Neural progenitor cell (in vitro differentiated cells): ENCODE measurements at regions not wholly inside any gene's neighbourhood (a gene's known extent, or its start where the extent isn't known, plus 50 kb on each side); places are given as distances from the start of the nearest gene placed in this dataset.

Experiments
- DNase-seq: peaks from one replicate; pipeline ENCODE4 v3.0.0-alpha.2; 2016; ENCODE audit warnings: low spot score
- H2AFZ ChIP-seq: fragments of 200-600 bp; sonication (generic); replicated peaks from 2 replicates; pipeline ENCODE4 v1.6.1; 2016; ENCODE audit warnings: antibody characterized with exemption
- H3F3A ChIP-seq: fragments of 200-600 bp; sonication (generic); 2 replicates; pipeline ENCODE4 v1.6.1; 2016; ENCODE audit warnings: antibody characterized with exemption, low read depth
- H3K27ac ChIP-seq: fragments of 200-600 bp; sonication (generic); 2 replicates; pipeline ENCODE4 v1.5.1; 2016; ENCODE audit warnings: mild to moderate bottlenecking
- H3K27me3 ChIP-seq: fragments of 200-600 bp; sonication (generic); 2 replicates; pipeline ENCODE4 v1.6.1; 2016; ENCODE audit warnings: mild to moderate bottlenecking, moderate library complexity
- H3K36me3 ChIP-seq: fragments of 200-600 bp; sonication (generic); 2 replicates; pipeline ENCODE4 v1.5.1; 2016
- H3K4me1 ChIP-seq: fragments of 200-600 bp; sonication (generic); 2 replicates; pipeline ENCODE4 v1.6.1; 2016; ENCODE audit warnings: mixed run types
- H3K4me2 ChIP-seq: fragments of 200-600 bp; sonication (generic); 2 replicates; pipeline ENCODE4 v1.6.1; 2016
- H3K4me3 ChIP-seq: fragments of 200-600 bp; sonication (generic); 2 replicates; pipeline ENCODE4 v1.5.1; 2016
- H3K79me2 ChIP-seq: fragments of 200-600 bp; sonication (generic); 2 replicates; pipeline ENCODE4 v1.6.1; 2016; ENCODE audit warnings: low read depth
- H3K9ac ChIP-seq: fragments of 200-600 bp; sonication (generic); 2 replicates; pipeline ENCODE4 v1.6.1; 2016
- H3K9me3 ChIP-seq: fragments of 200-600 bp; sonication (generic); 2 replicates; pipeline ENCODE4 v1.5.1; 2016; ENCODE audit warnings: low read depth
- H4K20me1 ChIP-seq: fragments of 200-600 bp; sonication (generic); 2 replicates; pipeline ENCODE4 v1.6.1; 2016; ENCODE audit warnings: low read depth
- H3K27ac Mint-ChIP-seq: 3 replicates; pipeline ENCODE4 v1.8.0; 2021; ENCODE audit warnings: mixed read lengths
- H3K27me3 Mint-ChIP-seq: 2 replicates; pipeline ENCODE4 v1.8.0; 2022; ENCODE audit warnings: low read depth, mild to moderate bottlenecking, inconsistent platforms, moderate library complexity, mixed read lengths; ENCODE audit not compliant: insufficient read depth
- H3K36me3 Mint-ChIP-seq: 3 replicates; pipeline ENCODE4 v1.8.0; 2021; ENCODE audit warnings: mixed read lengths
- H3K4me1 Mint-ChIP-seq: 3 replicates; pipeline ENCODE4 v1.8.0; 2021; ENCODE audit warnings: mixed read lengths
- H3K4me3 Mint-ChIP-seq: 3 replicates; pipeline ENCODE4 v1.8.0; 2021; ENCODE audit warnings: mild to moderate bottlenecking, moderate library complexity, mixed read lengths
- H3K9me3 Mint-ChIP-seq: 3 replicates; pipeline ENCODE4 v1.8.0; 2020; ENCODE audit warnings: mixed read lengths
- EZH2 ChIP-seq: fragments of 200-600 bp; sonication (generic); IDR thresholded peaks from 2 replicates; pipeline ENCODE4 v1.6.1; 2017; ENCODE audit warnings: antibody characterized with exemption, mild to moderate bottlenecking, moderate library complexity
- EZH2phosphoT487 ChIP-seq: fragments of 200-600 bp; sonication (generic); IDR thresholded peaks from 2 replicates; pipeline ENCODE4 v1.6.1; 2017; ENCODE audit warnings: antibody characterized with exemption
- TF ChIP-seq, protein P1 (sequence below): fragments of 200-600 bp; sonication (generic); IDR thresholded peaks from 2 replicates; pipeline ENCODE4 v1.5.1; 2017; ENCODE audit warnings: antibody characterized with exemption, mild to moderate bottlenecking

DNA sequence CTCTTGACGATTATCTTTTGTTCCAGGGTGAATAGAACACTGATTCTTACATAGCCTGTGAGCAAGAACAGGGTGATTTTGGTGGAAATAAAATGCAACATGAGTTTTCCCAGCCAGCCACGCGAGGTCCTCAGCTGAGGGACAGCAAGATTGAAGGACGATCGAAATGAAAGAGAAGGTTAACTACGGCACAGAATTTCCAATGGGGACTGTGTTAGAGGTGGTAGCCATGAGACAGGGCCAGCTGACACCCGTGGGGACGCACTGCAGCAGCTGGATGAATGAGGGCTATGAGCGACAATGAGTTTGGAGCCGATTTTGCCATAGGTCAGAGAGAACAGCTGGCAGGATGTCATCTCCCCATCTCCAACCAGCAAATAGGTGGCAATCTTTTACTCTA, 243.4 kb upstream of the PELI2 start:
- no peaks in the 10 kb centered on the region for H3K36me3 Mint-ChIP-seq
- Histone ChIP-seq H3K27ac (no peak overlapping the region), H3K9ac (no peak overlapping the region), H3K79me2 (no peaks in the 10 kb centered on the region), H3F3A (no peaks in the 10 kb centered on the region), H3K4me1 (no peaks in the 10 kb centered on the region), H3K27me3 (no peaks in the 10 kb centered on the region), H3K36me3 (no peaks in the 10 kb centered on the region), H2AFZ (no peak overlapping the region), H3K4me2 (no peak overlapping the region), H3K4me3 (no peak overlapping the region), H3K9me3 (no peaks in the 10 kb centered on the region), H4K20me1 (no peaks in the 10 kb centered on the region)
- no peaks in the 10 kb centered on the region for H3K9me3 Mint-ChIP-seq
- H3K4me1 Mint-ChIP-seq: no peaks in the 10 kb centered on the region
- no peak overlapping the region for H3K27ac Mint-ChIP-seq
- H3K27me3 Mint-ChIP-seq: peaks cover 2% of the 10 kb centered on the region
- TF ChIP-seq EZH2phosphoT487: no peak
- TF ChIP-seq, protein P1, sequence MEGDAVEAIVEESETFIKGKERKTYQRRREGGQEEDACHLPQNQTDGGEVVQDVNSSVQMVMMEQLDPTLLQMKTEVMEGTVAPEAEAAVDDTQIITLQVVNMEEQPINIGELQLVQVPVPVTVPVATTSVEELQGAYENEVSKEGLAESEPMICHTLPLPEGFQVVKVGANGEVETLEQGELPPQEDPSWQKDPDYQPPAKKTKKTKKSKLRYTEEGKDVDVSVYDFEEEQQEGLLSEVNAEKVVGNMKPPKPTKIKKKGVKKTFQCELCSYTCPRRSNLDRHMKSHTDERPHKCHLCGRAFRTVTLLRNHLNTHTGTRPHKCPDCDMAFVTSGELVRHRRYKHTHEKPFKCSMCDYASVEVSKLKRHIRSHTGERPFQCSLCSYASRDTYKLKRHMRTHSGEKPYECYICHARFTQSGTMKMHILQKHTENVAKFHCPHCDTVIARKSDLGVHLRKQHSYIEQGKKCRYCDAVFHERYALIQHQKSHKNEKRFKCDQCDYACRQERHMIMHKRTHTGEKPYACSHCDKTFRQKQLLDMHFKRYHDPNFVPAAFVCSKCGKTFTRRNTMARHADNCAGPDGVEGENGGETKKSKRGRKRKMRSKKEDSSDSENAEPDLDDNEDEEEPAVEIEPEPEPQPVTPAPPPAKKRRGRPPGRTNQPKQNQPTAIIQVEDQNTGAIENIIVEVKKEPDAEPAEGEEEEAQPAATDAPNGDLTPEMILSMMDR: no peak
- TF ChIP-seq EZH2: no peak
- H3K4me3 Mint-ChIP-seq: no peak overlapping the region
- DNase-seq: no peak

DNA sequence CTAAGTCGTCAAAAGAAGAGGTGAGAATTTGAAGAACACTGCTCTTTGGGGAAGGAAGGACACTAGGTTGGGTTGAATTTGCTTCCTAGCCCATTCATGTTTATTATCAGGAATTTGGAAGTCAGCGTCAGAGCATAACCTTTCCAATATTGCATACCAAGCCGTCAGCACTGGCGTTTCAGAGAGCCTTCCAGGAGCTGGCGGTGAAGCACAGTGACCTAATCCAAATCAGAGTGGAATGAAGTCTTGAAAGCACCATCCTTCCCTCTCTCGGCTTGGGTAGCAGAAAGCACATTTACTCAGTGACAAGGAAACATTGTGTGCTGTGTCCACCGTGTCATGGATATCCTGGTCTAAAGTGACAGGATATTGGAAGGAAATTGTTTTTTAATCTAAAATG, 240.3 kb upstream of the PELI2 start:
- Histone ChIP-seq H3K79me2 (no peaks in the 10 kb centered on the region), H3K4me3 (no peak overlapping the region), H3K27ac (no peak overlapping the region), H3K4me1 (no peaks in the 10 kb centered on the region), H3K4me2 (no peak overlapping the region), H3K36me3 (no peaks in the 10 kb centered on the region), H2AFZ (peak overlapping the region; percentile 12), H4K20me1 (no peaks in the 10 kb centered on the region), H3F3A (no peaks in the 10 kb centered on the region), H3K9me3 (no peaks in the 10 kb centered on the region), H3K27me3 (no peaks in the 10 kb centered on the region), H3K9ac (no peak overlapping the region)
- Mint-ChIP-seq H3K27me3 (peaks cover 11% of the 10 kb centered on the region), H3K9me3 (no peaks in the 10 kb centered on the region), H3K4me1 (no peaks in the 10 kb centered on the region), H3K36me3 (no peaks in the 10 kb centered on the region), H3K27ac (no peak overlapping the region), H3K4me3 (no peak overlapping the region)
- TF ChIP-seq EZH2 (no peak), EZH2phosphoT487 (no peak)
- TF ChIP-seq, protein P1: no peak
- DNase-seq: no peak

DNA sequence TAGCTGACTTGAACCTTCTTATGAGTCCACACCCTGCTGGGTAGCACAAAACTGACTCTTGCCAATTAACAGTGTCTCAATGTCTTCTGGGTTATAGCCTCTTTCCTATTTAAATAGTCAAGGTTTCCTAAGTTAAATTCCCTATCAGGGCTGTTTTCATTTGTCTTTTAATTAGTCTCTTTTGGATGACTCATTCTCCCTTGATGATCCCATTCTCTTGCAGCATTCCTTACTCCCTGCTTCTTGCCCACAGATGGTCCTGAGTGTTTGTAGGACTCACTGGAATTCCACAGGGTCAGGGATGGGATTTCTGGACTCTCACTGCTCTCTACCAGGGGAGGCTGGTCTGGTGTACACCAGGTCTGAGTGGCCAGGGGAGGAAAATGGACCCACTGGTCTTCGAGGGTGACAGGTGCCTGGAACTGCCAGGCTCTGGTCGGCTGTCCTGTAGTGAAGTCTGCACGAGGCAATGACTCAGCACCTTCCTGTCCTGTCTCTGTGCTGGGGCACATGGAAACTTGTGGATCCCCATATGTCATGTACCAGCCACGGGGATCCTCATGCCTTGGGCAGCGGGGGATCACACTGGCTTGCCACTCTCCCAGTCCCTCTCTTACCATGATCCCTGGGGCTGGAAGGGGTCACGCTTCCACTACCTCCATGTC, 236.5 kb upstream of the PELI2 start:
- no peak overlapping the region for H3K4me3 ChIP-seq
- H3K9me3 ChIP-seq: no peaks in the 10 kb centered on the region
- no peaks in the 10 kb centered on the region for H3K4me1 ChIP-seq
- no peak overlapping the region for H2AFZ ChIP-seq
- H3K36me3 ChIP-seq: no peaks in the 10 kb centered on the region
- H3K4me3 Mint-ChIP-seq: no peak overlapping the region
- TF ChIP-seq EZH2 (no peak), EZH2phosphoT487 (no peak)
- TF ChIP-seq, protein P1: no peak
- peak overlapping the region; percentile 52 for H3K27ac Mint-ChIP-seq
- no peak overlapping the region for H3K27ac ChIP-seq
- DNase-seq: no peak
- no peaks in the 10 kb centered on the region for H3K36me3 Mint-ChIP-seq
- no peaks in the 10 kb centered on the region for H3K27me3 ChIP-seq
- peaks cover 11% of the 10 kb centered on the region for H3K27me3 Mint-ChIP-seq
- H3K9me3 Mint-ChIP-seq: no peaks in the 10 kb centered on the region
- no peaks in the 10 kb centered on the region for H3F3A ChIP-seq
- H3K9ac ChIP-seq: no peak overlapping the region
- no peak overlapping the region for H3K4me2 ChIP-seq
- no peaks in the 10 kb centered on the region for H3K4me1 Mint-ChIP-seq
- no peaks in the 10 kb centered on the region for H3K79me2 ChIP-seq
- H4K20me1 ChIP-seq: no peaks in the 10 kb centered on the region
